SU-DHL-6 (cell line): ENCODE measurements at regions not wholly inside any gene's neighbourhood (a gene's known extent, or its start where the extent isn't known, plus 50 kb on each side); places are given as distances from the start of the nearest gene placed in this dataset.

ENCODE experiments used
- CTCF ChIP-seq: fragments of 200-600 bp; sonication (generic); IDR thresholded peaks from one replicate; pipeline ENCODE4 v1.5.1; 2017; ENCODE audit warnings: antibody characterized with exemption, mild to moderate bottlenecking, low read length, moderate library complexity; ENCODE audit not compliant: insufficient read depth, poor library complexity, severe bottlenecking
- EZH2phosphoT487 ChIP-seq: fragments of 200-600 bp; sonication (generic), shearing (Covaris generic); conservative IDR thresholded peaks from 2 replicates; pipeline ENCODE4 v1.6.1; 2018; ENCODE audit warnings: mild to moderate bottlenecking, antibody characterized with exemption, low read length, moderate library complexity, mixed read lengths

DNA sequence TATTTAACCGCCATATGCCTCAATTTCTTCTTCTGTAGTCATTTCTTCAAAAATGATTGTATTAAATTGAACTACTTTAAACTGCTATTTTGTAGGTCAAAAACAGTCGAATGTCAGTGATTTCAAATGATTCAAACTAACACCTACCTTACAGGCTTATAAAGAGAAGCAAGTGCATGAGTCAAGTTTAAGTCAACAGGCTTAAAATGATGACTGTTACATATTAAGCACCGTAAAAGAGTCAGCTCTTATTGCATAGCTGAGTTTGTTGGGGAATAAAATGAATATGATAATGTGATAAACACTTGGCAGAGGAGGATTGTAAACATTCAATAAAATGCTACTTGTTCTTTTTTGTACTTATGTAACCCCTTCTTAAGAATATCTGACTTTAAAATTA lies 90.1 kb upstream of the ANKRD1 start:
- no peak for TF ChIP-seq CTCF
- TF ChIP-seq EZH2phosphoT487 = no peak
